ENCODE measurements at regions not wholly inside any gene's neighbourhood (a gene's known extent, or its start where the extent isn't known, plus 50 kb on each side); places are given as distances from the start of the nearest gene placed in this dataset.

- no peak for DNase-seq (ENCODE audit: low read depth in 4 of 4, low spot score in 3 of 4)
Measured at GRCh38 chr15:91783451-91783850, 70.1 kb upstream of the SLCO3A1 start.

- no peak for DNase-seq (ENCODE audit: low read depth in 4 of 4, low spot score in 3 of 4)
Measured at GRCh38 chr15:91784973-91785709, 68.4 kb upstream of the SLCO3A1 start.

GRCh38 chr15:91787198-91787597, 66.3 kb upstream of the SLCO3A1 start:
- DNase-seq (ENCODE audit: low read depth in 4 of 4, low spot score in 3 of 4) = no peak

- no peak for DNase-seq (ENCODE audit: low read depth in 4 of 4, low spot score in 3 of 4)
Measured at GRCh38 chr15:91789136-91789535, 64.4 kb upstream of the SLCO3A1 start.

- DNase-seq (ENCODE audit: low read depth in 4 of 4, low spot score in 3 of 4) = no peak
Measured at GRCh38 chr15:91790836-91791235, 62.7 kb upstream of the SLCO3A1 start.

- DNase-seq (ENCODE audit: low read depth in 4 of 4, low spot score in 3 of 4) = no peak
Measured at GRCh38 chr15:91793771-91794170, 59.7 kb upstream of the SLCO3A1 start.

- no peak for DNase-seq (ENCODE audit: low read depth in 4 of 4, low spot score in 3 of 4)
Measured at GRCh38 chr15:91795235-91795634, 58.3 kb upstream of the SLCO3A1 start.

- no peak for DNase-seq (ENCODE audit: low read depth in 4 of 4, low spot score in 3 of 4)
Measured at GRCh38 chr15:91801836-91802534, 51.5 kb upstream of the SLCO3A1 start.

- no peak for DNase-seq (ENCODE audit: low read depth in 4 of 4, low spot score in 3 of 4)
Measured at GRCh38 chr15:91803260-91803659, 50.2 kb upstream of the SLCO3A1 start.
